GM21717 (cell line): ENCODE measurements at regions not wholly inside any gene's neighbourhood (a gene's known extent, or its start where the extent isn't known, plus 50 kb on each side); places are given as distances from the start of the nearest gene placed in this dataset.
"Not testable (repeated sequence)": the region's sequence is repeated elsewhere in the genome, so short reads cannot be mapped to it uniquely, and the experiment has no call there.

Experiments used
- ATAC-seq: cut with Tn5 transposase; IDR thresholded peaks from one replicate; pipeline ENCODE4 v1.9.1; 2021; ENCODE audit warnings: mild to moderate bottlenecking, moderate library complexity; ENCODE audit not compliant: unreplicated experiment

- no peak for ATAC-seq
These were observed 149.7 kb downstream of the C12orf75 start for GRCh38 chr12:105480162-105480561.

- no peak for ATAC-seq
These were observed 151.2 kb downstream of the C12orf75 start for GRCh38 chr12:105481392-105482300.

- no peak for ATAC-seq
These were observed 152.5 kb downstream of the C12orf75 start for GRCh38 chr12:105482951-105483350.

DNA sequence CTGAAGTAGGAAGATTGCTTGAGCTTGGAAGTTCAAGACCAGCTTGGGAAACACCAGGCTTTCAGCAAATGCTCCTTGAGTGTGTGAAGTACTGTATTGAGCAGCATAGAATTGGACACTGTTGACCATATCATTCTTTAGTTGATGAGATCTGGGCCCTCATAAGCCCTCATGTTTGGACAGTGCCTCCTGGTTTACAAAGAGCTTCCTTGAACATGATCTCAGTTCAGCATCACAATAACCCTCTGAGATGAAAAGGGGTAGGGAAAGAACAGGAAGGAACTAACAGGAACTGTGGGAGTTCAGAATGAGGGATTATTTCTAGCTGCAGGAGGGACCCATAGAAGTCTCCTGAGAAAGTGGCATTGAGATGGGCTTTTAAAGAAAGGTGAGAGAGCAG, 153.2 kb downstream of the C12orf75 start:
- no peak for ATAC-seq

- ATAC-seq, result no peak
These were observed 154.9 kb downstream of the C12orf75 start for GRCh38 chr12:105485321-105485910.

- no peak for ATAC-seq
These were observed 155.4 kb downstream of the C12orf75 start for GRCh38 chr12:105485921-105486320.

DNA sequence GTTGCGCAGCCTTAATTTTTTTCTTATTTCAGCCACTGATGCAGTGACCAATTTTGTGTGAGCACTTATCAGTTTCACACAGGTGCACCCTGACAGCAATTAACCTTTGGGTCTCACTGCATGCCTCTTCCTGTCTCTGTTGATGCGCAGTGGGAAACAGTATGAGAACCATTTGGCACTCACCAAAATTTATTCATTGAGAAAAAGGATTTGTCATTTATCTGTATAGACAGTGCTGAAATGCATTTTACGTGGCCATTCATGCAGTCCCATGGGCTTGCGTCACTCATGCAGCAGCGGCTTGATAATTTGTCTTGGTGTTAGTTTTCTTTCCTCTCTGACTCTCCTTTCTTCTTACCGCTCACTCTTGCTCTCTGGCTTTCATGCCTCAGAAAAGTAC, 157.5 kb downstream of the C12orf75 start:
- no peak for ATAC-seq

- ATAC-seq, result no peak
These were observed 162.4 kb downstream of the C12orf75 start for GRCh38 chr12:105492591-105493545.

- no peak for ATAC-seq
These were observed 168.7 kb downstream of the C12orf75 start for GRCh38 chr12:105499205-105499604.

GRCh38 chr12:105500676-105501075, 170.2 kb downstream of the C12orf75 start:
- not testable (repeated sequence) for ATAC-seq

- ATAC-seq, result no peak
These were observed 172.0 kb downstream of the C12orf75 start for GRCh38 chr12:105502426-105502930.

DNA sequence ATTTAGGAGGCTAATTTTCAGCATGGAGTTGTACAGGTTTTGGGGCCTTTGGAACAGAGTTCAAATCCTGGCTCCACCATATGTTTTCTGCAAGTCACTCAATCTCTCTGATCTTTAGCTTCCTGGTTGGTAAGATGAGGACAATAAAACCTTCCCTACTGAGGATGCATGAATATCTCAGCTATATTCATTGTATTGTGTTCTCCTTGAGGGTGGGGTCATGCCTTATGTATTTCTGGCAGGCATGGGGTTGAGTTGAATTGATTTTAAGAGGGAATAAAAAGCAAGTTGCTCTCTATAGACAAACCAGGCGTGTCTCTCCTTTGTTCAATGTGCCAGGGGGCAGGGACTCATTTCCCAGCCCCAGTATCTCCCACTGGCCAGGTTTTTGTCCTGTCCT, 173.1 kb downstream of the C12orf75 start:
- ATAC-seq, result no peak

GRCh38 chr12:105504286-105504685, 173.8 kb downstream of the C12orf75 start:
- ATAC-seq, result no peak

DNA sequence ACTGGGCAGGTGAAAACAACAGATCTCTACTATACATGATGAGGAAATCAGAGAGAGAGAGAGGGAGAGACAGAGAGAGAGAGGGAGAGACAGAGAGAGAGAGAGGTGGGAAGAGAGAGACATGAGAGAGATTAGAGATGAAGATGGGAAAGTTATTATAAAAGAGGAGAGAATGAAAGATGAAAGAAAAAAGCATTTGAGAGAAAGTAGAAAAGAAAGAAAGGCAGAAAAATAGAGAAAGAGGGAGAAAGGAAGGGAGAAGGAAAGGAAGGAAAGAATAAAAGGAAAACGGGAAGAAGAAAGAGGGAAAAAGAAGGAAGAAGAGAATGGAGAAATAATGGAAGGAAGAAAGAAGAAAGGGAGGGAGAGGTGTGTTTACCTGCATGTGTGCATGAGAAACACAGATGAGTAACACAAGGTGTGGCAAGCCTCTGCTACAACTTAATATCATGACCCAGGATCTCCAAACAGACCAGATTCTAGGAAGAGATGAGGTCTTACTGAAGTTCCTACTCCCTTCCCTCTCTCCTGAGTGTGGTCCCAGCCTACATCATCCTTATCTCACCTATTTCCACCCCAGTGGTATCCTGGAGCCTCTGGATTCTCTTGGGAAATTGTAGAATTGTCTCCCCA, 176.3 kb downstream of the C12orf75 start:
- no peak for ATAC-seq

DNA sequence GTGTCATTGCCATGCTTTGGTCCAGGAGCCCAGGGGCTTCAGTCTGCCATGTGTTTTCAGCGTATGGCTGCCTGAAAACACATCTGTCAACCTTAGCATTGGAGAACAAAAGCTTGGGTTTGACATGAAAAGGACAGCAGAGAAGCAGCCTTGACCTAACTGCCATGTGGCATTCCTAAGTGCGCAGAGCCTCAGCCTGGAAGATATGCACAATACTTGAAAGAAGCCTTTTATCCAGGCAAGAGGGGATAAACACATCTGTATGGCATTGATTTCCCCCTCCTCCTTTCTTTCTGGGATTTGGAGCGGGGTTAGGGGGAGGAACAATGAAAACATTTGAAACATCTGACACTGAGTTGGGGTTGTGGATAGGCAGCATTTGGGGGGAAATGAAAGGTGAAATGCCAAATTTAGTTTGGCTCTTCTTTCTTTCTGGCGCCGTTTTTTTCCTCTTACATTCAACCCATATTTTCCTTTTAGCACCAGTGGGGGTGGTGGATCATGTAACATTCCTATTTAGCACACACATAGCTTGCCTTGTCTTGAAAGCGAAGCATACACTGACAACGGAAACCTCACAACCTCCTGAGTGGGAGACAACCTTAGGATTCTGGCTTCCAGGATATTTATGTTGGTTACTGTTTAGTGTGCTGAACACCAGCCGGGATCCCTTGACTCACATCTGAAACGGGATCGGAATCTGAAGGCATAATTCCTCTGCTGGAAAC, 177.0 kb downstream of the C12orf75 start:
- ATAC-seq, result no peak

DNA sequence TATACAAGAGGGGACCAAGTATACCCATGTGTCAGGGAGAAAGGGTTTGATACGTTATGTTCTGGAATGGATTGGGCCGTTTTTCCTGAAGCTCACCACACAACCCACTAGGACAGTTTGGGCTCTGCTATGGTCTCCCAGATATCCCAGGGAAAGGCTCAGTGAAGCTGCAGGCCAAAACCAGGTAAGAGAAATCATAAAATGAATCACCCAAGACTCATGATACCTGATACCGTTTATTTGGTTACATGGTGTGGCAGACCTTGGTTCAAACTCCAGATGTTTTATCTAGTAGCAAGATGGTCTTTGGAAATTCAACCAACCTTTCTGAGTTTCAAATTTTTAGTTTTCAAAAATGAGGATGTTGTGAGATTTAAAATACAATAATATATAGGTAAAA, 177.6 kb downstream of the C12orf75 start:
- ATAC-seq, result no peak

DNA sequence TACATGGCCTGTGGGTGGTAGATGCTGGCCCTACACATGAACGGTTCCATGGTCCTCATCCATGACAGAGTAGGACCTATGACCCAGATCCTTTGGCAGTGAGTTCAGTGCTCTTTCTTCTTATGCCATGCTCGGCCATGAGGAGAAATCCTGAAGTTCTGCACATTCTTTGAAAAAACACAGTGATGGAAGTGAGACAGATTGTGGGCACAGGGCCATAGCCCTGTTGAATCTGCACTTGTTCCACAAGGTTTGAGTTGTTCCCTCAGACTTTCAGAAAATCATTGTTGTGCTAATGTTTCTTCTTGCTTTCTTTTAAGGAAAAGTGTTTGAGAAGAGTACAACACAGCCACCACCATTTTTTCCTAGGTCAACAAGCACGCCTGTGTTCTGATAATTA, 180.0 kb downstream of the C12orf75 start:
- ATAC-seq, result no peak

GRCh38 chr12:105512861-105513260, 182.4 kb downstream of the C12orf75 start:
- ATAC-seq, result not testable (repeated sequence)

- no peak for ATAC-seq
These were observed 191.8 kb downstream of the C12orf75 start for GRCh38 chr12:105522166-105522825.
